Vagina (tissue), 2 donors: ENCODE measurements at regions not wholly inside any gene's neighbourhood (a gene's known extent, or its start where the extent isn't known, plus 50 kb on each side); places are given as distances from the start of the nearest gene placed in this dataset.
"Not testable (repeated sequence)": the region's sequence is repeated elsewhere in the genome, so short reads cannot be mapped to it uniquely, and the experiment has no call there.

ENCODE experiments used
- DNase-seq, 2 donors: peaks; one replicate each; pipeline ENCODE4 v3.0.0-alpha.2; 2017; ENCODE audit errors: extremely low spot score in 2 of 2
- H3K27ac ChIP-seq: fragments of 200-600 bp; sonication (generic); one replicate; pipeline ENCODE4 v1.5.1; 2019
- H3K27me3 ChIP-seq: fragments of 200-600 bp; sonication (generic); one replicate; pipeline ENCODE4 v1.5.1; 2019
- H3K36me3 ChIP-seq, 2 donors: fragments of 200-600 bp; sonication (generic); one replicate each; pipeline ENCODE4 v1.5.1; 2017 to 2019
- H3K4me1 ChIP-seq: fragments of 200-600 bp; sonication (generic); one replicate; pipeline ENCODE4 v1.5.1; 2019
- H3K4me3 ChIP-seq, 2 donors: fragments of 200-600 bp; sonication (generic); 1 replicate in 1 of 2; 2 replicates in 1 of 2; pipeline ENCODE4 v1.5.1; 2016 to 2019
- H3K9me3 ChIP-seq: fragments of 200-600 bp; sonication (generic); one replicate; pipeline ENCODE4 v1.5.1; 2019
- CTCF ChIP-seq, 3 experiments: fragments of 450-650 bp in 2 of 3; fragments of 200-600 bp in 1 of 3; sonication (generic) in 1 of 3; IDR thresholded peaks; one replicate each; pipeline ENCODE4 v1.5.1; 2017 to 2019; ENCODE audit warnings: antibody characterized with exemption in 3 of 3, mild to moderate bottlenecking in 2 of 3, moderate library complexity in 2 of 3
- POLR2A ChIP-seq, 2 donors: fragments of 450-650 bp; IDR thresholded peaks; one replicate each; pipeline ENCODE4 v1.6.1; 2017; ENCODE audit warnings: antibody characterized with exemption in 2 of 2, mild to moderate bottlenecking in 2 of 2, moderate library complexity in 2 of 2
- POLR2AphosphoS5 ChIP-seq, 2 donors: sonication (generic); formaldehyde crosslinking; IDR thresholded peaks; one replicate each; pipeline ENCODE4 v1.9.0; 2017; ENCODE audit warnings: antibody characterized with exemption in 2 of 2, mild to moderate bottlenecking in 2 of 2, low read depth in 1 of 2; ENCODE audit not compliant: insufficient read depth in 1 of 2
- intact Hi-C: fragments of 100-400 bp; cut with DNase I; formaldehyde crosslinking; loops from one replicate; pipeline ENCODE4 v1.15.1; 2023

GRCh38 chr16:29112755-29113347 is 128.0 kb downstream of the LAT start:
- H3K4me3 ChIP-seq: no peak overlapping the region
- peaks cover 18% of the 10 kb centered on the region for H3K4me1 ChIP-seq
- intact Hi-C loops: no loop called here
- H3K27ac ChIP-seq: no peak overlapping the region
- H3K9me3 ChIP-seq: no peaks in the 10 kb centered on the region
- no peak for DNase-seq
- no peaks in the 10 kb centered on the region for H3K36me3 ChIP-seq
- H3K27me3 ChIP-seq: no peaks in the 10 kb centered on the region
- TF ChIP-seq CTCF (IDR thresholded peaks at IDR 0.05) (no peak), POLR2AphosphoS5 (IDR thresholded peaks at IDR 0.05; ENCODE audit: insufficient read depth in 1 of 2, low read depth in 1 of 2) (no peak), POLR2A (IDR thresholded peaks at IDR 0.05) (no peak)

DNA sequence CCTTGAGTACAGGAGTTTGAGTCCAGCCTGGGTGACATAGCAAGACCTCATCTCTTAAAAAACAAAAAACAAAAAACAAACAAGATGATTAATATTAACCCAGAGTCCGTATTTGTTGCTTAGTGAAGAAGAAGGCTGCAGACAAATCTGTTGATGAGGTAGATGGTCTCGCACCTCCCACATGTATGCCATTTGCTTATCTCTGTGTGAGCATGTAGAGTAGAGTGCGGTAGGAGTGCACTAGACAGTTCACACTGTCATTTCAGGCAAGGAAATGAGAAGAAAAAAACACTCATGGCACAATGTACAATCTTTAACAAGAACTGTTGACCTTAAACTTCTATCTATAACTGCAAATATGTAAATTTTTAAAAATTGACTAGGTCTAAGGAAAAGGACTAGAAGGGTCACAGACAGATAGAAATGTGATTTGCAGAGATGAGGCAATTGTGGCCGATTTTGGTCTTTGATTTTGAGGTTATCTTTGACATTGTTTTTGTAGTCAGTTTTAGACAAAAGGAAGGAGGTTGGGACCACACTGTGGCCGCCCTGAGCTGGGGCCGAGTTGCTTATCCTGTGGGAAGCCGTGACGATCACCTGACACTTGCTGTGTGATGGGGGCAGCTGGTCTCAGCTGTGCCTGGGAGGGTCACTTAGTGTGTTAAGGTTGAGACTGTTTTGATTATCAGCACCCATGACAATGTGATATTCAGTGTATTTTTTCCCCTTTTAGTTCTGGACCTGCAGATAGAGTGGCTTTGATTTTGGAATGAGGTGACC is 127.2 kb downstream of the LAT start:
- H3K36me3 ChIP-seq, DNase-seq, H3K27ac ChIP-seq, H3K9me3 ChIP-seq, intact Hi-C loops, H3K4me3 ChIP-seq, H3K27me3 ChIP-seq: not testable (repeated sequence)
- peaks cover 18% of the 10 kb centered on the region for H3K4me1 ChIP-seq

DNA sequence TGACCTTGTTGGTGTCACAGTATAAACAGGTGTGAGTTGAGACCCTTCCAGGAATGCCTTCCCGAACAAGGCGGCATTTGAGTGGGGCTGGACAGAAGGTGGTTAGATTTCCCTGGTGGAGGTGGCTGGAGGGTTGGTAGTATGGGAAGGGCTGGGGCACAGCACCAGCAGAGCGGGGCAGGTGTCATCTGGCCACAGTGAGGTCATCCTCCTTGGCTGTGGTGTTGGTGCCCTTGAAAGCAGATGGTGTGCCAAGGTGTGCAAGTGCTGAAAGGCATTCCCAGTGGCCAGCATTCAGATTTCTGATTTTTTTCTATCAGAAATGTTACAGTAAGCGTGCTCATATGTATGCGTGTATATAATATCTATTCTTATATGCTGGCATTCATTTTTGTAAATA is 126.6 kb downstream of the LAT start:
- no peaks in the 10 kb centered on the region for H3K36me3 ChIP-seq
- TF ChIP-seq CTCF (IDR thresholded peaks at IDR 0.05) (no peak), POLR2A (IDR thresholded peaks at IDR 0.05) (no peak), POLR2AphosphoS5 (IDR thresholded peaks at IDR 0.05; ENCODE audit: insufficient read depth in 1 of 2, low read depth in 1 of 2) (no peak)
- H3K4me3 ChIP-seq: no peak overlapping the region
- no peak overlapping the region for H3K27ac ChIP-seq
- no peaks in the 10 kb centered on the region for H3K27me3 ChIP-seq
- intact Hi-C loops: no loop called here
- no peak for DNase-seq
- H3K9me3 ChIP-seq: no peaks in the 10 kb centered on the region
- H3K4me1 ChIP-seq: peaks cover 18% of the 10 kb centered on the region

DNA sequence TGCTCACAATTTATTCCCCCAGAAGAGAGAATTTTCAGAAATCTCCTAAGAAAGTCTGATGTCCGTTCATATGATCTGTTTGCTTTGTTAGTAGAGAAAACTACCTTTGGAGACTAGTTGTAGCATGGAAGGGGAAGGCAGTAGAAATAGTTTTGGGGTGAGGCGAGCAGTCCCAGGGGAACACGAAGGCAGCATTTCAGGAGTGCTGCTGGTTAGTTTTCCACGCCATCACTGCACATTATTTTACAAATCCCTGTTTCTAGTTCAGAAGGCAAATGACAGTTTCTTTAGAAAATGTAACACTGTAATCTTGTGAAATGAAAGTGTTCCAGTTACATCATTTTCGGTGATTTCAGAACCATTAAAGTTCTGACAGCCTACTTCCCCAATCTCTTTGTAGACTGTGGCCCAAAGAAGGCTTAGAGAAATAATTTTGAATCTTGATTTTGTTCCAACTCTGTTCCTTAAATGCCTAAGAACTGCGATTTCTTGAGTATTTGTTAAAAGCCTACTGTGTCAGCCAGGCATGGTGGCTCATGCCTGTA is 123.8 kb downstream of the LAT start:
- H3K4me3 ChIP-seq, H3K27me3 ChIP-seq, H3K36me3 ChIP-seq, H3K9me3 ChIP-seq, DNase-seq, H3K4me1 ChIP-seq, intact Hi-C loops: not testable (repeated sequence)
- peak overlapping the region; percentile 5 for H3K27ac ChIP-seq

GRCh38 chr16:29107299-29107698 is 122.4 kb downstream of the LAT start:
- no peak for DNase-seq
- no peaks in the 10 kb centered on the region for H3K27me3 ChIP-seq
- H3K9me3 ChIP-seq: no peaks in the 10 kb centered on the region
- H3K4me3 ChIP-seq: no peak overlapping the region
- H3K4me1 ChIP-seq: no peaks in the 10 kb centered on the region
- TF ChIP-seq POLR2AphosphoS5 (IDR thresholded peaks at IDR 0.05; ENCODE audit: insufficient read depth in 1 of 2, low read depth in 1 of 2) (no peak), POLR2A (IDR thresholded peaks at IDR 0.05) (no peak), CTCF (IDR thresholded peaks at IDR 0.05) (no peak)
- intact Hi-C loops: no loop called here
- no peak overlapping the region for H3K27ac ChIP-seq
- no peaks in the 10 kb centered on the region for H3K36me3 ChIP-seq

DNA sequence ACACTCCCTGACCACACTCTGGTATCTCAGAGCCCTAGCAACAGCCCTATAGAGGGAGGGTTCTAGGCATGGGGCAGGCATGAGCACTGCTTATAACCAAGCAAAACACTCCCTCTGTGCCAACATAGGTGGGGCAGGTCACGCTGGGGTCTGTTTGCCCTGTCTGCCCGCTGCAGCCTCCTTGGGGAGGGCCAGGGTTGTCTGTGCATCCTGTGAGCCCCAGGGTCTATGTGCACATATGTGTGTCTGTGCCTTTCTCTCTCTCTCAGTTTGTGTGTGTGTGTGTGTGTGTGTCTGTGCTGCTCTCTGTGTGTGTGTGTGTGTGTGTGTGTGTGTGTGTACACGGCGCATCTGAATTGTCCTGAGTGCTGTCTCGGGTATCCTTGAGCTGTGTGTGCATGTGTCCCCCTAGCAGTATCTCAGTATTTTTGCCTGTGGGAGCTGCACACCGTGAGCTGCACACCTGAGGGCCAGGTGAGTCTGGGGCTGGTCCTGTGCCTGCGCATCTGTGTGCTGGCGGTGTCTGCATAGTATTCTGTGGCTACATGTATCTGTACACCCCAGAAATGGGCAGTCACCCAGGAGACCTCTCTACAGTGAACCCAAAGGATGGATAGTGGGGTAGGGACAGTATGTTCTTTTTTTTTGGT is 121.5 kb downstream of the LAT start:
- H3K9me3 ChIP-seq, H3K36me3 ChIP-seq, H3K4me3 ChIP-seq, intact Hi-C loops, DNase-seq, H3K27ac ChIP-seq, H3K27me3 ChIP-seq, H3K4me1 ChIP-seq: not testable (repeated sequence)

DNA sequence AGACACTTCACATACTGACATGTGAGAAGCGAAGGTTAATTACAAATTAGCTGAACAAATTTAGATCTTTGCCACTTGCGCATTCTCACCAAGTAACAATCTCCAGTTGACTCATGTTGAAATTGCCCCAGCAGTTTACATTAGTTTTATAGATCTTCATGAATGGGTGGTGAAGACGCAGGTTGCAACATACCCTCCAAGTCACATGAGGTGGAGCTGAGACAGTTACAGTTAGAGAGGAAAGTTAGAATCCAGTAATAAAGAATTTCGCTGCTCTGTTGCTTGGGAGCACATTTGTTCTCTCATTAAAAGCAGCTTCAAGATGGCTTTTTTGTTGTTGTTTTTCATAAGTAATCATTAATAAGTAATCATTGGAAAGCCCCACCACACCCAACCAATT is 119.7 kb downstream of the LAT start:
- H3K4me3 ChIP-seq, intact Hi-C loops, H3K27ac ChIP-seq, H3K27me3 ChIP-seq, H3K4me1 ChIP-seq, H3K36me3 ChIP-seq, DNase-seq, H3K9me3 ChIP-seq: not testable (repeated sequence)

DNA sequence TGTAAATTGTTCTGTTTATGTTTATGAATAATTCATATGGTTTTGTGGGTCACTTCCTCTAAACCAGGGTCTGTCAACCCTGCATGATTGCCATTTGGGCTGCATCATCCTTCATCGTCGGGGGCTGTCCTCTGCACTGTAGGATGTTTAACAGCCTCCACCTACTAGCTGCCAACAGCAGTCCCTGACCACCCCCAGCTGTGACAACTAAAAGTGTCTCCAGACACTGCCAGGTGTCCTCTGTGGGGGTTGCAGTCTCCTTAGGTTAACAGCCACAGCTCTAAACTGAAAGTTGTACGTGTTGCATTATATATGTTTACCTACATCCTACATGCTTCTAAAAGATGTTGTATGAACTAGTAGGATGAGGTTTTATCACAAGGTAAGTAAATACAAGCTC is 113.1 kb downstream of the LAT start:
- DNase-seq, H3K4me3 ChIP-seq, H3K4me1 ChIP-seq, H3K36me3 ChIP-seq, H3K27me3 ChIP-seq, H3K27ac ChIP-seq, H3K9me3 ChIP-seq, intact Hi-C loops: not testable (repeated sequence)
